GM12873 (cell line): ENCODE measurements at regions not wholly inside any gene's neighbourhood (a gene's known extent, or its start where the extent isn't known, plus 50 kb on each side); places are given as distances from the start of the nearest gene placed in this dataset.

ENCODE experiments used
- TF ChIP-seq, protein P1 (sequence below): IDR thresholded peaks from 2 replicates; pipeline ENCODE4 v1.5.1; 2012; ENCODE audit warnings: low read depth, mild to moderate bottlenecking, moderate library complexity, low read length, control low read depth; ENCODE audit not compliant: insufficient read depth; ENCODE audit errors: missing control alignments

DNA sequence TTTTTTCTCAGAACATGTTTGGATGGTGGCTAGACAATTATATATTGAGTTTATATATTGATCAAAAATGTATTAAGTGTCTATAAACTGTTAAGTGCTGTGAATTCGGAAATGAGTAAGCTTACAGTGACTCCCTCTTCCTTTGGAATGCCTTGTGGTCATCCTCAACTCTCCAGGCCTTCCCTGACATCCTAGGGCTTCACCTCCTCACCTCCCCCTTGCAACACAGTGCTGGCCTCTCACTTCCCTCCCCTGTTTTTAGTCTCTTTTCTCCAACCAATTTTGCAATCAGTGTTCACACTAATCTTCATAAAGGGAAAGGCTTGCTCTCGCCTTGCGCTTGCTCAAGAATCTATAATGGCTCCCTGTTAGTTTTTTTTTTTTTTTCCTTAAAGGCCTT is 95.1 kb upstream of the C1orf21 start:
- TF ChIP-seq, protein P1, sequence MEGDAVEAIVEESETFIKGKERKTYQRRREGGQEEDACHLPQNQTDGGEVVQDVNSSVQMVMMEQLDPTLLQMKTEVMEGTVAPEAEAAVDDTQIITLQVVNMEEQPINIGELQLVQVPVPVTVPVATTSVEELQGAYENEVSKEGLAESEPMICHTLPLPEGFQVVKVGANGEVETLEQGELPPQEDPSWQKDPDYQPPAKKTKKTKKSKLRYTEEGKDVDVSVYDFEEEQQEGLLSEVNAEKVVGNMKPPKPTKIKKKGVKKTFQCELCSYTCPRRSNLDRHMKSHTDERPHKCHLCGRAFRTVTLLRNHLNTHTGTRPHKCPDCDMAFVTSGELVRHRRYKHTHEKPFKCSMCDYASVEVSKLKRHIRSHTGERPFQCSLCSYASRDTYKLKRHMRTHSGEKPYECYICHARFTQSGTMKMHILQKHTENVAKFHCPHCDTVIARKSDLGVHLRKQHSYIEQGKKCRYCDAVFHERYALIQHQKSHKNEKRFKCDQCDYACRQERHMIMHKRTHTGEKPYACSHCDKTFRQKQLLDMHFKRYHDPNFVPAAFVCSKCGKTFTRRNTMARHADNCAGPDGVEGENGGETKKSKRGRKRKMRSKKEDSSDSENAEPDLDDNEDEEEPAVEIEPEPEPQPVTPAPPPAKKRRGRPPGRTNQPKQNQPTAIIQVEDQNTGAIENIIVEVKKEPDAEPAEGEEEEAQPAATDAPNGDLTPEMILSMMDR, result no peak

DNA sequence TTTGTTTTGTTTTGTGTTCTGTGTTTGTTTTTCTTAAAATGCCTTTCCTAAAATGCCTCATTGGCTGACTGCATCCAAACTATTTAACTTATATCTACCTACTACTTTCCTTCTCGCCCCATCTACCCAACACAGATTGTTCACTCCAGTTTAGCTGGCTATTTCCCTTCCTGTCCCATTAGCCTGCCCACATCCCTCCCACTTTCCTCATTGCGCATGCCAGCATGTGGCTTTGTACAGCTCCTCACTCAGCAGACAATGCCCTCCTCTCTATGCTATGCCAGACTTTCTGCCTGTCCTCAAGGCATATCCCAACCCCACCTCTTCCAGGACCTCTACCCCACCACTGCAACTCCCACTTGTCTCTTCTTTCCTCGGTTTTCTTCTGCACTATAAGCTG is 94.7 kb upstream of the C1orf21 start:
- TF ChIP-seq, protein P1, result no peak

DNA sequence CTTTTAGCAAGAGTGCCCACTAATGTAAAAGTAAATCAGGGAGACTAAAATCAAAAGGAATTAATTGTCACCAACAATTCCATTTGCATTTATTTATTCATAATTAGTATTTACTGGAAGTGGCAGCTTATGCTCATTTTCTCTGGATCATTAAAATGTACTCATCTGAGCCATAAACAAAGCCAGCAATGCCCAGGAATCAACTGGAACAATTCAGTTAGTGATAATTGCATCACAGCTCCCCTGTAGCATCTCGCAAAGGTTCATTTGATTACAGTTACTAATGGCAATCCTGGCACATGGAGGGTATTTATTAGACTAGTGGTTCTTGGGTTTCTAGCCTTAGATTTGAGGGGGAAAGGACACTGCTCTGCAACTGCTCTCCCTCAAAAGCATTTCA is 92.7 kb upstream of the C1orf21 start:
- TF ChIP-seq, protein P1, result no peak

DNA sequence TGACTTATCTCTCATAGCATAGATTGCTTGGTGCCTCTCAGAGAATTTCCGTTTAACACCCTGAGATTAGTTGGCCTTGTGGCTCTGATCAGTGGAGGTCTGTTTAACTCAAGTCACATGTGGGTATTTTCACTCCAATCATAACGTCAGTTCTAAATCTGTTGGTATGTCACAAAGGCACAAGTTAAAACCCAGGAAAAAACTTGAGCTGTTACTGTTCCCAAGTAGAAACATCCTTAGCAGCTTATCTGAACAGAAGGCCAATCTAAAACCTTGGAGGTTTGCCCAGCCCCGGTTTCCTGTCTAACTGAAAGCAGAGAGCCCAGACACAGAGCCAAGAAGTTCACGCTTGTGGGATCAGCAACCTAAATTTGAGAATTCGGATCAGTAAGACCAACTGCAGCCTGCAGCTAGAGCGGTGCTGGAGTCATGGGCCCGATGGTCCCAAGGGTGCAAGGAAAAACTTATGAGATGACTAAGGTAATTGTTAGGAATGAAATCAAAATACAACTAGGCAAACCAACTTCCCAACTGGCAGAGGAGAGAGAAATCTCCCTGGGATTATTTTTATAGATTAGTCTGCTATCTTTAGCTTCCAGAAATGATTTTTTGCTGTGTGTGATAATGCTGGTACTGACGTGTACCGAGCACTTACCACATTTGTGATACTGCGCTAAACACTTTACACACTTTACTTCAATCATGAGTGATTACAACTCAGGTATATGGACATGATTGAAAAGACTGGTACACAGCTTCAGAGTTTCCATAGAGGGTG is 90.2 kb upstream of the C1orf21 start:
- TF ChIP-seq, protein P1, result no peak

DNA sequence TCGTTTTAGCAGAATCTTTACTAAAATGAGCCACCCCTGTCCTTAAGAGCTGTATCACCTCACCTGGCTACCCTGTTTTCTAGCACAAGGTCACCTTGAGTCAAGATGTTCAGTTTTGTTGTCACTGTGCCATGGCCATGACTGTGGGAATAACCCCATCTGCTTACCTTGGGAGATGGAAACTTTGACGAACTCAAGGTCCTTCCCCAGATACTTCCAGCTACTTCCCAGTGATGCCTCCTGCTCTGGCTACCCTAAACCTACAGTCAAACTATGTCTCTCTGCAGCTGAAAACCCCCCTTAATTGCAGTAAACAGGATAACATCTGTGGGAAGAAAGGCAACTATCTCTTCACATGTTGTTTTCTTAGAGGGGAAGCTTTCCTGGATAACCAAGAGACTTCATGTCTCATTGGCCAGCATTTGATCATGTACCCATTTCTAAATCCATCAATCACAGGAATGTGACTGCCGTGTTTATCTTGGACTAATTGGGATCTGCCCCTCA is 89.5 kb upstream of the C1orf21 start:
- TF ChIP-seq, protein P1, result no peak

DNA sequence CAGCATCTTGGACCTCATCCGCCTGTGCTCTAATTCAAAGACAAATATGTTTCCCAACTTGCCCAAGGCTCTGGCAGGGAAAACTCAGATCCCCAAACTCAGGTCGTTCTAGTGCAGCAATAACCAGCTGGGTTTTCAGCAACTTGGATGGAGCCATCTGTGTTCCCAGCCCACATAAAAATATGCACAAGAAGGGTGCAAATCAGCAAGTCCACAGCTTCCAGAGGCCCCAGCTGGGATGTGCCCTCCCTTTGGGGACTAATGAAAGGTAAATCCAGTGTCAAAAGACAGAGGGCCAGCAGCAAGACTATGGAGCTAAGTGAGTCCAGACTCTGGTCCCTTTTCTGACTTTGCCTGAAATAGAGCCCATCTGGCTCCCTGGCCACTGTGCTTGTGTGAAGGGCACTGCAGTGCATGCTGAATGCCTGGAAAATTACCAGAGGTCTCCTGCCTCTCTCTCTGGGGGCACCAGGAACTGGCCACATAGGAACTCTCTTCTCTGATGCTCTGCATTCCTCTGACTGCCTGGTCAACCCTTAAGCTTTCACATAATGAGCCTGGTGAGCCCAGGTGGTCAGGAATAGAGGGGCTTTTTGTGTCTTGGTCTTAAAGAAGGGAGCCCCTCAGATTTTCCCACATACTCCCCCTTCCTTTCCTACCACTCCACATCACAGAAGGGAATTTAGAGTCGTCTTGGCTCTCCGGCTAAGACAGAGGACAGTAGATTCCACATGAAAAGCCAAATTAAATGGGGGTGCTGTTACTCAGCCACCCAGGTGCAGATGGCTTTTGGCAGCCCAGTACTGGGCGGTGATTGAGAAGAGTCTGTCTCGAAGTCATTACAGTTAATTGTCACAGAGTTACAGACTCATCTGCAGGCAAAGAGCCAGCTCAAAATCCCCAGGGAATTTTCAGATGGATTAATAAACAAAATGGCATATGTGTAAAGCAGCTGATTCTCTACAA is 88.1 kb upstream of the C1orf21 start:
- TF ChIP-seq, protein P1, result no peak

DNA sequence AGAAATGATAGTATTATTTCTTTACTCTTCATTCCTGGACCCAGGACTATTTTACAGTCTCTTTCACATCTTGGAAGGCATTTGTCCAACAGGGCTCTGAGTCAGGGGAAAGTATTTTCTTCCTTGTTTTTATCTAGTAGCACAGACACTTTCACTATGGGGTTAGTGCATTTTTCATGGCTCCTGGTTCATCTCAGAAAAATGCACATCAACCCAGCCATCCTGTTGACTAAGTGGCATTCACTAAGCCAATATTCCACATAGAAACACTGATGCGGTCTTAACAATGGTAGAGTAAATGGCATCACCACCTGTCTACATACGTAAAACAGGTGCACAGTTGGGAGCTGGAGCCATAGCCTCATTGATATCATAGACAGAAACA is 87.4 kb upstream of the C1orf21 start:
- TF ChIP-seq, protein P1, result no peak
